Uterus (tissue), 3 donors: ENCODE measurements at regions not wholly inside any gene's neighbourhood (a gene's known extent, or its start where the extent isn't known, plus 50 kb on each side); places are given as distances from the start of the nearest gene placed in this dataset.

Experiments used
- DNase-seq, 2 donors: peaks; one replicate each; pipeline ENCODE4 v3.0.0-alpha.2; 2019 to 2020
- H3K27ac ChIP-seq, 2 donors: fragments of 200-600 bp; sonication (generic); 1 replicate in 1 of 2; 2 replicates in 1 of 2; pipeline ENCODE4 v1.5.1; 2016 to 2018
- H3K27me3 ChIP-seq, 2 donors: fragments of 200-600 bp; sonication (generic); one replicate each; pipeline ENCODE4 v1.5.1; 2018 to 2019; ENCODE audit warnings: control low read depth in 1 of 2
- H3K36me3 ChIP-seq, 2 donors: fragments of 200-600 bp; sonication (generic); one replicate each; pipeline ENCODE4 v1.5.1; 2019; ENCODE audit warnings: control low read depth in 1 of 2
- H3K4me1 ChIP-seq, 2 donors: fragments of 200-600 bp; sonication (generic); one replicate each; pipeline ENCODE4 v1.5.1; 2018 to 2019; ENCODE audit warnings: control low read depth in 1 of 2
- H3K4me3 ChIP-seq, 2 donors: fragments of 200-600 bp; sonication (generic); 1 replicate in 1 of 2; 2 replicates in 1 of 2; pipeline ENCODE4 v1.5.1; 2018 to 2019; ENCODE audit warnings: mild to moderate bottlenecking in 1 of 2
- H3K9me3 ChIP-seq, 2 donors: fragments of 200-600 bp; sonication (generic); one replicate each; pipeline ENCODE4 v1.5.1; 2019; ENCODE audit warnings: control low read depth in 1 of 2
- CTCF ChIP-seq, 4 experiments: fragments of 200-600 bp in 2 of 4; fragments of 450-650 bp in 2 of 4; sonication (generic) in 2 of 4; IDR thresholded peaks; one replicate each; pipeline ENCODE4 v1.5.1; 2016 to 2019; ENCODE audit warnings: antibody characterized with exemption in 4 of 4, mild to moderate bottlenecking in 2 of 4, moderate library complexity in 1 of 4
- POLR2A ChIP-seq, 2 donors: fragments of 450-650 bp; IDR thresholded peaks; one replicate each; pipeline ENCODE4 v1.6.1; 2016; ENCODE audit warnings: antibody characterized with exemption in 2 of 2, mild to moderate bottlenecking in 1 of 2, moderate library complexity in 1 of 2
- intact Hi-C: fragments of 100-400 bp; cut with DNase I; formaldehyde crosslinking; loops from one replicate; pipeline ENCODE4 v1.15.1; 2023; ENCODE audit warnings: low total_unique reads
- donor health status: DM: yes; HTN: yes; CAD: no.

DNA sequence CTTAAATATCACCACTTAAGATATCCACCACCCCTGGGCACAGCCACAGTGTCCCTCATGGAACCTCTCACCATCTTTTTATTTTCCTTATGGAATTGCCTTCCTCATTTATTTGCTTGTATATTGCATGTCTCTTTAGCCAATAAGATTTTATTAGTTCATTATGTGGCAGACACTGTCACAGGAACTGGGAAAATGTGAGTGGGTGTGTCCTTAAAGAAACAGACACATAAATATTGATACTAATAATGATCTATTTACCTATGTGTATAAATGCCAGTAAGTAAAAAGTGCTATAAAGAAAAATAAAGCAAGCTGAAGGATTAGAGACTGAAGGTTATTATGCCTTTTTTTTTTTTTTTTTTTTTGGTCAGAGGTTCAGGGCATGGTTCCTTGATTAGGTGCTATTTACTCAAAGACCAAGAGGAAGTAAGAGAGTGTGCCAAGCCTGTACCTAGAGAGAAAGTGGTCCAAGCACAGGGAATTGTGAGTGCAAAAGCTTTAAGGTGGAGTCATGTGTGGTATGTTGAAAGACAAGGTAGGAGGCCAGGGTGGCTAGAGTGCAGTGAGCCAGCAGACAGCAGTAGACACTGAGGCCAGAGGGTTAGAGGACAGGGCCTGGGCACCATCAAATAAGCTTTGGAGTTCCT, 589.0 kb downstream of the USP25 start:
- H3K9me3 ChIP-seq, result no peaks in the 10 kb centered on the region
- no peaks in the 10 kb centered on the region for H3K36me3 ChIP-seq
- intact Hi-C loops, result no loop called here
- H3K4me1 ChIP-seq, result peaks cover 0 to 12% of the 10 kb centered on the region in 2 donors
- H3K27ac ChIP-seq, result peak overlapping the region; percentile 73 to 87
- TF ChIP-seq CTCF (IDR thresholded peaks at IDR 0.05) (no peak), POLR2A (IDR thresholded peaks at IDR 0.05) (no peak)
- DNase-seq, result no peak
- H3K4me3 ChIP-seq, result no peak overlapping the region
- no peaks in the 10 kb centered on the region for H3K27me3 ChIP-seq

- H3K4me1 ChIP-seq, result peaks cover 0 to 18% of the 10 kb centered on the region in 2 donors
- TF ChIP-seq CTCF (IDR thresholded peaks at IDR 0.05) (no peak), POLR2A (IDR thresholded peaks at IDR 0.05) (no peak)
- DNase-seq, result no peak
- no peaks in the 10 kb centered on the region for H3K27me3 ChIP-seq
- intact Hi-C loops, result no loop called here
- H3K9me3 ChIP-seq, result no peaks in the 10 kb centered on the region
- no peak overlapping the region for H3K4me3 ChIP-seq
- H3K36me3 ChIP-seq, result no peaks in the 10 kb centered on the region
- peak overlapping the region; percentile 73 to 87 for H3K27ac ChIP-seq
Measured at GRCh38 chr21:16320110-16320509, 590.3 kb downstream of the USP25 start.

- no peak for TF ChIP-seq CTCF (IDR thresholded peaks at IDR 0.05)
- no peak for TF ChIP-seq POLR2A (IDR thresholded peaks at IDR 0.05)
- DNase-seq, result no peak
- Histone ChIP-seq H3K36me3 (no peaks in the 10 kb centered on the region), H3K27ac (peak overlapping the region; percentile 56 to 87), H3K4me3 (no peak overlapping the region), H3K9me3 (no peaks in the 10 kb centered on the region), H3K4me1 (peaks cover 0 to 11% of the 10 kb centered on the region in 2 donors), H3K27me3 (no peaks in the 10 kb centered on the region)
- intact Hi-C loops, result no loop called here
Measured at GRCh38 chr21:16322454-16322853, 592.7 kb downstream of the USP25 start.

GRCh38 chr21:16323596-16323995, 593.8 kb downstream of the USP25 start:
- Histone ChIP-seq H3K4me1 (peaks cover 0 to 9% of the 10 kb centered on the region in 2 donors), H3K36me3 (no peaks in the 10 kb centered on the region), H3K4me3 (no peak overlapping the region), H3K27ac (peak overlapping the region; percentile 56 to 87), H3K9me3 (no peaks in the 10 kb centered on the region), H3K27me3 (no peaks in the 10 kb centered on the region)
- DNase-seq, result no peak
- TF ChIP-seq CTCF (IDR thresholded peaks at IDR 0.05) (no peak), POLR2A (IDR thresholded peaks at IDR 0.05) (no peak)
- intact Hi-C loops, result no loop called here

DNA sequence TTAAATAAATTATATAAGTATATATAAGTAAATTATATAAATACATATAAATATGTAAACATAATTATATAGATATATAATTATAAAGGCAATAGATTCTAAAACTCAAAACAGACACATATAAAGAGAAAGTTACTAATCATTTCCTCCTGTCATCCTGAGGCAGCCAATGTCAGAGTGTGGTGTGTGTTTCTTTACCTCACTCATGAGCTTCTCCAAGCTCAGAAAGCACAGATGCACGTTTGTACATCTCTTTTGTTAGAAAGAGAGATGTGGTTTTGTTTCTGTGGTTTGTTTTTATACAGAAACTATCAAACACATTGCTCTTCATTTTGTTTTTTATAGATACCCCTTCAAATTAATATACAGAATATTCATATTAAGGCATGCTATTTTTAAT, 594.8 kb downstream of the USP25 start:
- no peak for DNase-seq
- Histone ChIP-seq H3K36me3 (no peaks in the 10 kb centered on the region), H3K4me3 (no peak overlapping the region), H3K9me3 (no peaks in the 10 kb centered on the region), H3K4me1 (peaks cover 0 to 9% of the 10 kb centered on the region in 2 donors), H3K27ac (peak overlapping the region; percentile 32 to 50), H3K27me3 (no peaks in the 10 kb centered on the region)
- TF ChIP-seq POLR2A (IDR thresholded peaks at IDR 0.05), result no peak
- no peak for TF ChIP-seq CTCF (IDR thresholded peaks at IDR 0.05)
- intact Hi-C loops, result no loop called here
